WTC11 (cell line): ENCODE measurements at regions not wholly inside any gene's neighbourhood (a gene's known extent, or its start where the extent isn't known, plus 50 kb on each side); places are given as distances from the start of the nearest gene placed in this dataset.

Experiments
- ATAC-seq: fragments of 200-7000 bp; cut with Tn5 transposase; 2 replicates; pipeline ENCODE4 v1.10.0; 2021; ENCODE audit warnings: mild to moderate bottlenecking, moderate library complexity
- CTCF ChIA-PET: fragments of 300-600 bp; sonication (Branson Sonifier 250); formaldehyde crosslinking; loops from one replicate; lab custom pipeline; 2021; ENCODE audit warnings: antibody characterized with exemption; lab: Charles Lee
- POLR2A ChIA-PET: fragments of 350-600 bp; sonication (Branson Sonifier 250); formaldehyde crosslinking; loops from one replicate; lab custom pipeline; 2021; ENCODE audit warnings: antibody characterized with exemption; lab: Charles Lee
- DNase-seq: peaks from one replicate; pipeline ENCODE4 v3.0.0; 2021; ENCODE audit warnings: low spot score
- H3K27ac Mint-ChIP-seq: 2 replicates; pipeline ENCODE4 v1.8.0; 2021; ENCODE audit warnings: mixed read lengths
- H3K27me3 Mint-ChIP-seq: 2 replicates; pipeline ENCODE4 v1.8.0; 2021; ENCODE audit warnings: low read depth, mild to moderate bottlenecking, moderate library complexity, mixed read lengths
- H3K36me3 Mint-ChIP-seq: 2 replicates; pipeline ENCODE4 v1.8.0; 2021; ENCODE audit warnings: mixed read lengths
- H3K4me1 Mint-ChIP-seq: 2 replicates; pipeline ENCODE4 v1.8.0; 2022; ENCODE audit warnings: mixed read lengths
- H3K4me3 Mint-ChIP-seq: 2 replicates; pipeline ENCODE4 v1.8.0; 2021; ENCODE audit warnings: mild to moderate bottlenecking, moderate library complexity, mixed read lengths
- H3K9me3 Mint-ChIP-seq: 2 replicates; pipeline ENCODE4 v1.8.0; 2021; ENCODE audit warnings: mixed read lengths
- CREB1 ChIP-seq: sonication (generic); formaldehyde crosslinking; IDR thresholded peaks from 2 replicates; pipeline ENCODE4 v1.8.0; 2023; ENCODE audit warnings: mild to moderate bottlenecking, missing genetic modification reagents
- EMX1 ChIP-seq: fragments of 250-450 bp; sonication (Bioruptor Pico); IDR thresholded peaks from 2 replicates; pipeline ENCODE4 v1.8.0; 2021; ENCODE audit warnings: mild to moderate bottlenecking
- FOXJ3 ChIP-seq: sonication (generic); formaldehyde crosslinking; IDR thresholded peaks from 2 replicates; pipeline ENCODE4 v1.9.0; 2021; ENCODE audit warnings: missing genetic modification reagents, mild to moderate bottlenecking, borderline replicate concordance
- FOXK1 ChIP-seq: sonication (generic); formaldehyde crosslinking; IDR thresholded peaks from 2 replicates; pipeline ENCODE4 v1.8.0; 2022; ENCODE audit warnings: mild to moderate bottlenecking, moderate library complexity, missing genetic modification reagents
- HMGA2 ChIP-seq: fragments of 250-450 bp; sonication (Bioruptor Pico); IDR thresholded peaks from 2 replicates; pipeline ENCODE4 v1.4.0; 2021; ENCODE audit warnings: mild to moderate bottlenecking, moderate library complexity
- JUN ChIP-seq: sonication (generic); formaldehyde crosslinking; IDR thresholded peaks from 2 replicates; pipeline ENCODE4 v1.8.0; 2023; ENCODE audit warnings: mild to moderate bottlenecking, missing genetic modification reagents
- MYBL2 ChIP-seq: sonication (generic); formaldehyde crosslinking; IDR thresholded peaks from 2 replicates; pipeline ENCODE4 v1.8.1; 2023; ENCODE audit warnings: mild to moderate bottlenecking, moderate library complexity, missing genetic modification reagents
- NFATC4 ChIP-seq: fragments of 250-450 bp; sonication (Bioruptor Pico); IDR thresholded peaks from 2 replicates; pipeline ENCODE4 v1.9.0; 2021; ENCODE audit warnings: mild to moderate bottlenecking
- NFE2L1 ChIP-seq: sonication (generic); formaldehyde crosslinking; IDR thresholded peaks from 2 replicates; pipeline ENCODE4 v1.8.1; 2023; ENCODE audit warnings: missing genetic modification reagents
- NR1H2 ChIP-seq: sonication (generic); formaldehyde crosslinking; IDR thresholded peaks from 2 replicates; pipeline ENCODE4 v1.9.0; 2021; ENCODE audit warnings: mild to moderate bottlenecking, moderate library complexity, missing genetic modification reagents
- RELA ChIP-seq: sonication (generic); formaldehyde crosslinking; IDR thresholded peaks from 2 replicates; pipeline ENCODE4 v1.8.1; 2022; ENCODE audit warnings: missing genetic modification reagents, mild to moderate bottlenecking, borderline replicate concordance
- ZNF219 ChIP-seq: sonication (generic); formaldehyde crosslinking; IDR thresholded peaks from 2 replicates; pipeline ENCODE4 v1.8.0; 2023; ENCODE audit warnings: missing genetic modification reagents, mild to moderate bottlenecking, borderline replicate concordance
- ZNF263 ChIP-seq: sonication (generic); formaldehyde crosslinking; IDR thresholded peaks from 2 replicates; pipeline ENCODE4 v1.8.1; 2022; ENCODE audit warnings: low read depth, mild to moderate bottlenecking, moderate library complexity, missing genetic modification reagents
- TF ChIP-seq, protein P1 (sequence below): sonication (generic); formaldehyde crosslinking; conservative IDR thresholded peaks from 2 replicates; pipeline ENCODE4 v1.8.1; 2023; ENCODE audit warnings: mild to moderate bottlenecking, low read depth, missing genetic modification reagents, moderate library complexity
- TF ChIP-seq, protein P2 (sequence below): fragments of 250-450 bp; sonication (Bioruptor Pico); IDR thresholded peaks from 2 replicates; pipeline ENCODE4 v1.8.0; 2021; ENCODE audit warnings: mild to moderate bottlenecking
- TF ChIP-seq, protein P3 (sequence below): sonication (generic); formaldehyde crosslinking; IDR thresholded peaks from 2 replicates; pipeline ENCODE4 v1.8.1; 2022; ENCODE audit warnings: low read depth, missing genetic modification reagents, borderline replicate concordance
- TF ChIP-seq, protein P4 (sequence below): fragments of 250-450 bp; sonication (Bioruptor Pico); IDR thresholded peaks from 2 replicates; pipeline ENCODE4 v1.9.0; 2021; ENCODE audit warnings: mild to moderate bottlenecking
- TF ChIP-seq, protein P5 (sequence below): sonication (generic); formaldehyde crosslinking; conservative IDR thresholded peaks from 2 replicates; pipeline ENCODE4 v1.8.1; 2022; ENCODE audit warnings: mild to moderate bottlenecking, missing genetic modification reagents
- TF ChIP-seq, protein P6 (sequence below): sonication (generic); formaldehyde crosslinking; IDR thresholded peaks from 2 replicates; pipeline ENCODE4 v1.8.1; 2023; ENCODE audit warnings: mild to moderate bottlenecking, missing genetic modification reagents

DNA sequence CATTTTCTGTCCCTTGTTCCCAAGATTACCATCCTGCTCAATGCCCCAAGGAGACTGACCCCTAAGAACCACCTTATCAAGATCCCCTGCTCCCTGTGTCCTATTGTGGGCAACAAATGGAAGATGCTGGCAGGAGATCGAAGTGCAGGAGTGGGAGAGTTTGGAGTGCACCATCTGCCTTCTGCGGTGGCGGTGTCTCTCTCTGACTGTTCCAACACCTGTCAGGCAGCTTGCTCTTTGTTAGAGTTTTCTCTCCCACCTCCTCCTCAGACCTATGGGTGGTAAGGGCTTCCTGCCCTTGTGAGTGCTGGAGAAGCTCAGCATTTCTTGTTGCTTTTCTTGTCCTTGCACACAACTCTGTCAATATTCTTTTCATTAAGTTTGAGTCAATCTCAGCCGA lies 64.1 kb upstream of the SPHKAP start (continued):
- TF ChIP-seq HMGA2 (CRISPR knock-in tag), result no peak
- TF ChIP-seq, all 79 proteins: peak for 0

DNA sequence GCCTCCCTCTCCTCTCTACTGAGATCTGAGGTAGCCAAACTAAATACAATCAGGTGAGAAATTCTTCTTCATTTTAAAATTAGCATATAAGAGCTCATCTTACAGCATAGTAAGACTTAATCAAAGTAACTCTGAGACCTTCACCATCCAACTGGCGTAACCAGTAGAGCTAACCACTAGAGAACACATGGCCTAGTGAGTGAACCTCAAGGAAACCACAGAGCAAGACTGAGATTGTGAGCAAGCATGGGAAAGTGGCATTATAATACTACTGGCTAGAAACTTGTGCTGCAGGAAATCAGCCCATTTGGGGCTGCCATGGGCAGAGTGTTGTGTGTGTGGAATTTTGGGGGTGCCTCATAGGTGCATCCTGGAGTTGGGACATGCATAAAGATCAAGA lies 61.1 kb upstream of the SPHKAP start:
- ATAC-seq (no peak), DNase-seq (no peak)
- Mint-ChIP-seq H3K27ac (no peak overlapping the region), H3K4me3 (no peak overlapping the region), H3K27me3 (no peaks in the 10 kb centered on the region), H3K36me3 (no peaks in the 10 kb centered on the region), H3K9me3 (peaks cover 3% of the 10 kb centered on the region; the same call in 1 of the 2 replicates), H3K4me1 (no peaks in the 10 kb centered on the region)
- ChIA-PET POLR2A (no interaction called here), CTCF (no interaction called here)
- no peak for TF ChIP-seq MYBL2 (CRISPR knock-in tag)
- TF ChIP-seq, protein P1, sequence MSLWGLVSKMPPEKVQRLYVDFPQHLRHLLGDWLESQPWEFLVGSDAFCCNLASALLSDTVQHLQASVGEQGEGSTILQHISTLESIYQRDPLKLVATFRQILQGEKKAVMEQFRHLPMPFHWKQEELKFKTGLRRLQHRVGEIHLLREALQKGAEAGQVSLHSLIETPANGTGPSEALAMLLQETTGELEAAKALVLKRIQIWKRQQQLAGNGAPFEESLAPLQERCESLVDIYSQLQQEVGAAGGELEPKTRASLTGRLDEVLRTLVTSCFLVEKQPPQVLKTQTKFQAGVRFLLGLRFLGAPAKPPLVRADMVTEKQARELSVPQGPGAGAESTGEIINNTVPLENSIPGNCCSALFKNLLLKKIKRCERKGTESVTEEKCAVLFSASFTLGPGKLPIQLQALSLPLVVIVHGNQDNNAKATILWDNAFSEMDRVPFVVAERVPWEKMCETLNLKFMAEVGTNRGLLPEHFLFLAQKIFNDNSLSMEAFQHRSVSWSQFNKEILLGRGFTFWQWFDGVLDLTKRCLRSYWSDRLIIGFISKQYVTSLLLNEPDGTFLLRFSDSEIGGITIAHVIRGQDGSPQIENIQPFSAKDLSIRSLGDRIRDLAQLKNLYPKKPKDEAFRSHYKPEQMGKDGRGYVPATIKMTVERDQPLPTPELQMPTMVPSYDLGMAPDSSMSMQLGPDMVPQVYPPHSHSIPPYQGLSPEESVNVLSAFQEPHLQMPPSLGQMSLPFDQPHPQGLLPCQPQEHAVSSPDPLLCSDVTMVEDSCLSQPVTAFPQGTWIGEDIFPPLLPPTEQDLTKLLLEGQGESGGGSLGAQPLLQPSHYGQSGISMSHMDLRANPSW (CRISPR knock-in tag), result no peak
- TF ChIP-seq, protein P2, sequence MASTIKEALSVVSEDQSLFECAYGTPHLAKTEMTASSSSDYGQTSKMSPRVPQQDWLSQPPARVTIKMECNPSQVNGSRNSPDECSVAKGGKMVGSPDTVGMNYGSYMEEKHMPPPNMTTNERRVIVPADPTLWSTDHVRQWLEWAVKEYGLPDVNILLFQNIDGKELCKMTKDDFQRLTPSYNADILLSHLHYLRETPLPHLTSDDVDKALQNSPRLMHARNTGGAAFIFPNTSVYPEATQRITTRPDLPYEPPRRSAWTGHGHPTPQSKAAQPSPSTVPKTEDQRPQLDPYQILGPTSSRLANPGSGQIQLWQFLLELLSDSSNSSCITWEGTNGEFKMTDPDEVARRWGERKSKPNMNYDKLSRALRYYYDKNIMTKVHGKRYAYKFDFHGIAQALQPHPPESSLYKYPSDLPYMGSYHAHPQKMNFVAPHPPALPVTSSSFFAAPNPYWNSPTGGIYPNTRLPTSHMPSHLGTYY, result no peak

DNA sequence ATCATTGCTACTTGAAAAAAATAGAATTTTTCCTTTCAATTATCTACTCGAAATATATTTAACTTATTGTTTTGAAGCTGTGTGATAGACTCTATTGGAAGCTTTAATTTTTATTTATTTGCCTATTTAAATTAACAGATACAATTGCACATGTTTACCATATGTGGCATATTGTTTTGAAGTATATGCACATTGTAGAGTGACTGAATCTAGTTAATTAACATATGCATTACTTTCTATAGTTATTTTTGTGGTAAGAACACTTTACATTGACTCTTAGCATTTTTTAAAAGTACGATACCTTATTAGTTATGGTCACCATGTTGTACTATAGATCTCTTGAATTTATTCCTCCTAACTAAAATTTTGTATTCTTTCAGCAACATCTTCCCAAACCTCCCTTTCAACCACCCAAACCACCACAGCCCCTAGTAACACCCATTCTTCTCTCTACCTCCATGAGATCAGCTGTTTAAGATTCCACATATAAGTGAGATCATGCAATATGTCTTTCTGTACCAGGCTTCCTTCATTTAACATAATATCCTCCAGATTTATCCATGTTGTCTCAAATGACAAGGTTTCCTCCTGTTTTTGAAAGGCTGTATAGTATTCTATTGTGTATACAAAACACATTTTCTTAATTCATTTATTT lies 58.5 kb upstream of the SPHKAP start:
- H3K27ac Mint-ChIP-seq, result no peak overlapping the region
- DNase-seq, result no peak
- TF ChIP-seq CREB1 (no peak), FOXK1 (CRISPR knock-in tag) (no peak), NFE2L1 (no peak), NR1H2 (no peak), FOXJ3 (CRISPR knock-in tag) (no peak), JUN (CRISPR knock-in tag) (no peak), EMX1 (CRISPR knock-in tag) (no peak), ZNF263 (CRISPR knock-in tag) (no peak), ZNF219 (CRISPR knock-in tag) (no peak), NFATC4 (CRISPR knock-in tag) (no peak), RELA (CRISPR knock-in tag) (no peak)
- TF ChIP-seq, protein P3, sequence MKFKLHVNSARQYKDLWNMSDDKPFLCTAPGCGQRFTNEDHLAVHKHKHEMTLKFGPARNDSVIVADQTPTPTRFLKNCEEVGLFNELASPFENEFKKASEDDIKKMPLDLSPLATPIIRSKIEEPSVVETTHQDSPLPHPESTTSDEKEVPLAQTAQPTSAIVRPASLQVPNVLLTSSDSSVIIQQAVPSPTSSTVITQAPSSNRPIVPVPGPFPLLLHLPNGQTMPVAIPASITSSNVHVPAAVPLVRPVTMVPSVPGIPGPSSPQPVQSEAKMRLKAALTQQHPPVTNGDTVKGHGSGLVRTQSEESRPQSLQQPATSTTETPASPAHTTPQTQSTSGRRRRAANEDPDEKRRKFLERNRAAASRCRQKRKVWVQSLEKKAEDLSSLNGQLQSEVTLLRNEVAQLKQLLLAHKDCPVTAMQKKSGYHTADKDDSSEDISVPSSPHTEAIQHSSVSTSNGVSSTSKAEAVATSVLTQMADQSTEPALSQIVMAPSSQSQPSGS (CRISPR knock-in tag), result no peak
- TF ChIP-seq, protein P4, sequence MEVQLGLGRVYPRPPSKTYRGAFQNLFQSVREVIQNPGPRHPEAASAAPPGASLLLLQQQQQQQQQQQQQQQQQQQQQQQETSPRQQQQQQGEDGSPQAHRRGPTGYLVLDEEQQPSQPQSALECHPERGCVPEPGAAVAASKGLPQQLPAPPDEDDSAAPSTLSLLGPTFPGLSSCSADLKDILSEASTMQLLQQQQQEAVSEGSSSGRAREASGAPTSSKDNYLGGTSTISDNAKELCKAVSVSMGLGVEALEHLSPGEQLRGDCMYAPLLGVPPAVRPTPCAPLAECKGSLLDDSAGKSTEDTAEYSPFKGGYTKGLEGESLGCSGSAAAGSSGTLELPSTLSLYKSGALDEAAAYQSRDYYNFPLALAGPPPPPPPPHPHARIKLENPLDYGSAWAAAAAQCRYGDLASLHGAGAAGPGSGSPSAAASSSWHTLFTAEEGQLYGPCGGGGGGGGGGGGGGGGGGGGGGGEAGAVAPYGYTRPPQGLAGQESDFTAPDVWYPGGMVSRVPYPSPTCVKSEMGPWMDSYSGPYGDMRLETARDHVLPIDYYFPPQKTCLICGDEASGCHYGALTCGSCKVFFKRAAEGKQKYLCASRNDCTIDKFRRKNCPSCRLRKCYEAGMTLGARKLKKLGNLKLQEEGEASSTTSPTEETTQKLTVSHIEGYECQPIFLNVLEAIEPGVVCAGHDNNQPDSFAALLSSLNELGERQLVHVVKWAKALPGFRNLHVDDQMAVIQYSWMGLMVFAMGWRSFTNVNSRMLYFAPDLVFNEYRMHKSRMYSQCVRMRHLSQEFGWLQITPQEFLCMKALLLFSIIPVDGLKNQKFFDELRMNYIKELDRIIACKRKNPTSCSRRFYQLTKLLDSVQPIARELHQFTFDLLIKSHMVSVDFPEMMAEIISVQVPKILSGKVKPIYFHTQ, result no peak
- TF ChIP-seq, protein P5, sequence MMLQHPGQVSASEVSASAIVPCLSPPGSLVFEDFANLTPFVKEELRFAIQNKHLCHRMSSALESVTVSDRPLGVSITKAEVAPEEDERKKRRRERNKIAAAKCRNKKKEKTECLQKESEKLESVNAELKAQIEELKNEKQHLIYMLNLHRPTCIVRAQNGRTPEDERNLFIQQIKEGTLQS (CRISPR knock-in tag), result no peak
- TF ChIP-seq, protein P6, sequence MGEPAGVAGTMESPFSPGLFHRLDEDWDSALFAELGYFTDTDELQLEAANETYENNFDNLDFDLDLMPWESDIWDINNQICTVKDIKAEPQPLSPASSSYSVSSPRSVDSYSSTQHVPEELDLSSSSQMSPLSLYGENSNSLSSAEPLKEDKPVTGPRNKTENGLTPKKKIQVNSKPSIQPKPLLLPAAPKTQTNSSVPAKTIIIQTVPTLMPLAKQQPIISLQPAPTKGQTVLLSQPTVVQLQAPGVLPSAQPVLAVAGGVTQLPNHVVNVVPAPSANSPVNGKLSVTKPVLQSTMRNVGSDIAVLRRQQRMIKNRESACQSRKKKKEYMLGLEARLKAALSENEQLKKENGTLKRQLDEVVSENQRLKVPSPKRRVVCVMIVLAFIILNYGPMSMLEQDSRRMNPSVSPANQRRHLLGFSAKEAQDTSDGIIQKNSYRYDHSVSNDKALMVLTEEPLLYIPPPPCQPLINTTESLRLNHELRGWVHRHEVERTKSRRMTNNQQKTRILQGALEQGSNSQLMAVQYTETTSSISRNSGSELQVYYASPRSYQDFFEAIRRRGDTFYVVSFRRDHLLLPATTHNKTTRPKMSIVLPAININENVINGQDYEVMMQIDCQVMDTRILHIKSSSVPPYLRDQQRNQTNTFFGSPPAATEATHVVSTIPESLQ (CRISPR knock-in tag), result no peak

More for the DNA sequence above, 58.5 kb upstream of the SPHKAP start:
- Mint-ChIP-seq H3K4me1 (no peaks in the 10 kb centered on the region), H3K9me3 (peaks cover 3% of the 10 kb centered on the region; the same call in 1 of the 2 replicates), H3K36me3 (no peaks in the 10 kb centered on the region), H3K27me3 (no peaks in the 10 kb centered on the region), H3K4me3 (no peak overlapping the region)
- CTCF ChIA-PET, result no interaction called here
- POLR2A ChIA-PET, result no interaction called here
- ATAC-seq, result no peak
